Sigmoid colon (tissue), 6 donors: ENCODE measurements at regions not wholly inside any gene's neighbourhood (a gene's known extent, or its start where the extent isn't known, plus 50 kb on each side); places are given as distances from the start of the nearest gene placed in this dataset.

ENCODE experiments used
- DNase-seq: peaks from one replicate; pipeline ENCODE4 v3.0.0-alpha.2; 2019
- H3K27ac ChIP-seq, 4 donors: fragments of 200-600 bp; sonication (generic); one replicate each; pipeline ENCODE4 v1.5.1; 2016 to 2019; ENCODE audit warnings: mild to moderate bottlenecking in 1 of 4
- H3K27me3 ChIP-seq, 3 donors: fragments of 200-600 bp; sonication (generic); one replicate each; pipeline ENCODE4 v1.5.1; 2019; ENCODE audit warnings: mild to moderate bottlenecking in 1 of 3
- H3K36me3 ChIP-seq, 4 donors: fragments of 200-600 bp; sonication (generic); one replicate each; pipeline ENCODE4 v1.5.1; 2016 to 2019
- H3K4me1 ChIP-seq, 4 donors: fragments of 200-600 bp; sonication (generic); one replicate each; pipeline ENCODE4 v1.5.1; 2017 to 2019
- H3K4me3 ChIP-seq, 4 donors: fragments of 200-600 bp; sonication (generic); one replicate each; pipeline ENCODE4 v1.5.1; 2017 to 2019; ENCODE audit warnings: mild to moderate bottlenecking in 2 of 4, moderate library complexity in 1 of 4
- H3K9me3 ChIP-seq, 4 donors: fragments of 200-600 bp in 3 of 4; sonication (generic) in 3 of 4; one replicate each; pipeline versions ENCODE4 v1.5.1 to v1.6.1; 2013 to 2019
- CTCF ChIP-seq, 4 experiments: fragments of 450-650 bp in 3 of 4; fragments of 200-600 bp in 1 of 4; IDR thresholded peaks; one replicate each; pipeline ENCODE4 v1.5.1; 2016 to 2019; ENCODE audit warnings: antibody characterized with exemption in 4 of 4, mild to moderate bottlenecking in 3 of 4, moderate library complexity in 2 of 4
- EP300 ChIP-seq, 4 donors: sonication (generic); formaldehyde crosslinking; IDR thresholded peaks; one replicate each; pipeline ENCODE4 v1.6.1; 2017; ENCODE audit warnings: antibody characterized with exemption in 4 of 4
- POLR2A ChIP-seq, 2 donors: fragments of 450-650 bp; IDR thresholded peaks; one replicate each; pipeline ENCODE4 v1.6.1; 2016; ENCODE audit warnings: antibody characterized with exemption in 2 of 2, mild to moderate bottlenecking in 2 of 2, moderate library complexity in 2 of 2
- POLR2AphosphoS5 ChIP-seq, 4 donors: sonication (generic); formaldehyde crosslinking; IDR thresholded peaks; one replicate each; pipeline ENCODE4 v1.6.1; 2017; ENCODE audit warnings: antibody characterized with exemption in 4 of 4
- WGBS, 2 donors: extraction: QIAGEN DNeasy Blood & Tissue Kit; methylation state at CpG; one replicate each; pipeline ENCODE4 v1.1.7; 2013; 5-methylcytosine and 5-hydroxymethylcytosine counted together
- intact Hi-C: fragments of 100-400 bp; cut with DNase I; formaldehyde crosslinking; loops from one replicate; pipeline ENCODE4 v1.15.1; 2023
- donor health status: healthy with polysubstance abuse.
- donor health status: healthy.

DNA sequence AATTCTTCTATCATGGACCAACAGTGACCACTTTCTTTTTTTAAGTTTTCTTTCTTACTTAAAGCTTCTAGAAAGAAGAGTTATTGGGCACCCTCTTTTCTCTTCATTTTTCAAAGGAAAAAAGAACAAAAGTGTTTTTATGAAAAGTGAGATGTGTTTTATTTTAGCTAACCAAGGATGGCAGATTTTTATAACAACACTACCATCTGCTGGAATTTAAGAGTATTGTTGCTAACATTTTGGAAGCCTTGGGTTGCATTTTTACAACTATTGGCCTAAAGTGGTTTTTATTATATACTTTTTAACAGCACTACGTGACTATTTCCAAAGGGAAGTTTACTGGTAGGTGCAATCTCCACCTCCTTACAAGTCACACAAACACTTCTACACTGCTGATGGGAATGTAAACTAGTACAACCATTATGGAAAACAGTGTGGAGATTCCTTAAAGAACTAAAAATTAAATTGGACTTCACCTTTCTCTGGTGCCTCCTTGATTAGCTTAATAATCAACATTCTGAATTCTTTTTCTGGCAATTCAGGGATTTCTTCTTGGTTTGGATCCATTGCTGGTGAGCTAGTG is 237.7 kb upstream of the AGTR1 start:
- whole genome bisulfite sequencing, 2 donors, result 75 to 87% methylated on average over 1 of the region's 1 CpG
- Histone ChIP-seq H3K27me3 (no peaks in the 10 kb centered on the region), H3K4me1 (peaks cover 0 to 7% (median 3%) of the 10 kb centered on the region in 4 donors), H3K36me3 (no peaks in the 10 kb centered on the region), H3K9me3 (no peaks in the 10 kb centered on the region), H3K27ac (no peak overlapping the region), H3K4me3 (no peak overlapping the region)
- no peak for DNase-seq
- intact Hi-C loops, result no loop called here
- TF ChIP-seq CTCF (IDR thresholded peaks at IDR 0.05) (peak in 2 of 4 experiments; percentile 8 to 28), POLR2A (IDR thresholded peaks at IDR 0.05) (no peak)

DNA sequence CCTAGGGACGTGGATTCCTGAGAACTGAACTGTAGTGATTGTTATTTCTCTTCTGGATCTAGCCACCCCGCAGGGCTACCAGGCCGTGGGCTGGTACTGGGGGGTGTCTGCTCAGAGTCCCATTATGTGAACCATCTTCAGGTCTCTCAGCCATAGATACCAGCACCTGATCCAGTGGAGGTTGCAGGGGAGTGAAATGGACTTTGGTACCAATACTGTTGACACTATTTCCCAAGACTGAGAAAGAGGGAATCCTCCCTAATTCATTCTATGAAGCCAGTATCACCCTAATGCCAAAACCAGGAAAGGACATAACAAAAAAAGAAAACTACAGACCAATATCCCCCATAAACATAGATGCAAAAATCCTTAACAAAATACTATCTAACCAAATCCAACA is 237.0 kb upstream of the AGTR1 start:
- Histone ChIP-seq H3K27ac (no peak overlapping the region), H3K4me3 (no peak overlapping the region), H3K4me1 (peaks cover 0 to 7% (median 3%) of the 10 kb centered on the region in 4 donors), H3K36me3 (no peaks in the 10 kb centered on the region), H3K27me3 (no peaks in the 10 kb centered on the region), H3K9me3 (no peaks in the 10 kb centered on the region)
- WGBS, 2 donors, result 91 to 93% methylated on average over 3 of the region's 3 CpGs
- intact Hi-C loops, result no loop called here
- no peak for DNase-seq
- TF ChIP-seq EP300 (IDR thresholded peaks at IDR 0.05) (no peak), CTCF (IDR thresholded peaks at IDR 0.05) (no peak), POLR2AphosphoS5 (IDR thresholded peaks at IDR 0.05) (no peak), POLR2A (IDR thresholded peaks at IDR 0.05) (no peak)

DNA sequence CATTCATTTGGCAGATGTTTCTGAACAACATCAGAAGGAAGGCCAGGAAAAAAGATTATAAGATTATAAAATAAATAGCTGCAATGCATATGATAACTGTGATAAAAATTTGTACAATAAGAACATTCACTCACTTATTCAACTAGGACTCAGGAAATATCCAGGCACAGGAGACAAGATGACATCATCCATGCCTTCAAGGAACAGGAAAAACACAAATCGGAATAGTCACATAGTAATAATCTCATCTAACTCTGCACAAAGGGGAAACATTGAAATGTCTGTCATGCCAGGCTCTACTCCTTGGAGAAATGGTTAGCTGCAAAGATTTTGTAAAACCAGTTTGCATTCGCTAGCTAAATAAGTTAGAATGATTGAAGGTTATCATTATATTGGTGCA is 233.5 kb upstream of the AGTR1 start:
- no peak overlapping the region for H3K27ac ChIP-seq
- intact Hi-C loops, result no loop called here
- WGBS, 2 donors, result 60 to 68% methylated on average over 2 of the region's 2 CpGs

GRCh38 chr3:148466143-148466542 is 231.6 kb upstream of the AGTR1 start:
- Histone ChIP-seq H3K4me3 (no peak overlapping the region), H3K27me3 (no peaks in the 10 kb centered on the region), H3K4me1 (peaks cover 0 to 42% (median 20%) of the 10 kb centered on the region in 4 donors), H3K9me3 (no peaks in the 10 kb centered on the region), H3K36me3 (no peaks in the 10 kb centered on the region), H3K27ac (no peak overlapping the region)
- intact Hi-C loops, result no loop called here
- WGBS, 2 donors, result 62 to 71% methylated on average over 2 of the region's 2 CpGs
- DNase-seq, result no peak
- TF ChIP-seq POLR2A (IDR thresholded peaks at IDR 0.05), result no peak
- TF ChIP-seq POLR2AphosphoS5 (IDR thresholded peaks at IDR 0.05), result no peak
- no peak for TF ChIP-seq EP300 (IDR thresholded peaks at IDR 0.05)

More for the DNA sequence above, 233.5 kb upstream of the AGTR1 start:
- TF ChIP-seq POLR2AphosphoS5 (IDR thresholded peaks at IDR 0.05) (no peak), POLR2A (IDR thresholded peaks at IDR 0.05) (no peak), EP300 (IDR thresholded peaks at IDR 0.05) (no peak), CTCF (IDR thresholded peaks at IDR 0.05) (no peak)
- Histone ChIP-seq H3K9me3 (no peaks in the 10 kb centered on the region), H3K36me3 (no peaks in the 10 kb centered on the region), H3K27me3 (no peaks in the 10 kb centered on the region), H3K4me3 (no peak overlapping the region), H3K4me1 (peaks cover 0 to 32% (median 18%) of the 10 kb centered on the region in 4 donors)
- DNase-seq, result no peak

GRCh38 chr3:148466980-148467740 is 230.5 kb upstream of the AGTR1 start:
- no peak for TF ChIP-seq POLR2AphosphoS5 (IDR thresholded peaks at IDR 0.05)
- Histone ChIP-seq H3K27me3 (no peaks in the 10 kb centered on the region), H3K4me3 (no peak overlapping the region), H3K4me1 (peaks cover 0 to 42% (median 20%) of the 10 kb centered on the region in 4 donors), H3K9me3 (no peaks in the 10 kb centered on the region), H3K36me3 (no peaks in the 10 kb centered on the region), H3K27ac (no peak overlapping the region)
- intact Hi-C loops, result no loop called here
- no peak for DNase-seq
